GM23248 (cell line): ENCODE measurements at regions not wholly inside any gene's neighbourhood (a gene's known extent, or its start where the extent isn't known, plus 50 kb on each side); places are given as distances from the start of the nearest gene placed in this dataset.

ENCODE experiments used
- DNase-seq: peaks from one replicate; pipeline ENCODE4 v3.0.0-alpha.2; 2015
- H2AFZ ChIP-seq: fragments of 200-600 bp; sonication (generic); 2 replicates; pipeline ENCODE4 v1.6.1; 2016; ENCODE audit warnings: antibody characterized with exemption
- H3F3A ChIP-seq: fragments of 200-600 bp; sonication (generic); 2 replicates; pipeline ENCODE4 v1.6.1; 2016; ENCODE audit warnings: mild to moderate bottlenecking, antibody characterized with exemption, mixed run types; ENCODE audit not compliant: insufficient read depth
- H3K27ac ChIP-seq: fragments of 200-600 bp; sonication (generic); 2 replicates; pipeline ENCODE4 v1.5.1; 2016; ENCODE audit warnings: mild to moderate bottlenecking
- H3K27me3 ChIP-seq: fragments of 200-600 bp; sonication (generic); replicated peaks from 2 replicates; pipeline ENCODE4 v1.6.1; 2016; ENCODE audit warnings: mild to moderate bottlenecking; ENCODE audit not compliant: insufficient read depth
- H3K36me3 ChIP-seq: fragments of 200-600 bp; sonication (generic); 2 replicates; pipeline ENCODE4 v1.6.1; 2016; ENCODE audit warnings: low read depth, mild to moderate bottlenecking
- H3K4me1 ChIP-seq: fragments of 200-600 bp; sonication (generic); 2 replicates; pipeline ENCODE4 v1.6.1; 2016; ENCODE audit warnings: mild to moderate bottlenecking; ENCODE audit not compliant: insufficient read depth
- H3K4me2 ChIP-seq: fragments of 200-600 bp; sonication (generic); one replicate; pipeline ENCODE4 v1.6.1; 2016; ENCODE audit warnings: mild to moderate bottlenecking; ENCODE audit not compliant: unreplicated experiment
- H3K4me3 ChIP-seq: fragments of 200-600 bp; sonication (generic); 2 replicates; pipeline ENCODE4 v1.5.1; 2016; ENCODE audit warnings: mild to moderate bottlenecking
- H3K79me2 ChIP-seq: fragments of 200-600 bp; sonication (generic); 2 replicates; pipeline ENCODE4 v1.6.1; 2016; ENCODE audit warnings: mild to moderate bottlenecking; ENCODE audit not compliant: insufficient read depth
- H3K9ac ChIP-seq: fragments of 200-600 bp; sonication (generic); 2 replicates; pipeline ENCODE4 v1.6.1; 2016; ENCODE audit warnings: mild to moderate bottlenecking
- H3K9me2 ChIP-seq: fragments of 200-600 bp; sonication (generic); 2 replicates; pipeline ENCODE4 v1.6.1; 2016; ENCODE audit warnings: mixed run types, mild to moderate bottlenecking, moderate library complexity; ENCODE audit not compliant: insufficient read depth
- H3K9me3 ChIP-seq: fragments of 200-600 bp; sonication (generic); one replicate; pipeline ENCODE4 v1.6.1; 2017; ENCODE audit warnings: low read depth
- H4K20me1 ChIP-seq: fragments of 200-600 bp; sonication (generic); 2 replicates; pipeline ENCODE4 v1.6.0; 2016; ENCODE audit not compliant: insufficient read depth
- EZH2 ChIP-seq: fragments of 200-600 bp; sonication (generic); IDR thresholded peaks from 2 replicates; pipeline ENCODE4 v1.6.1; 2018; ENCODE audit warnings: antibody characterized with exemption, mild to moderate bottlenecking; ENCODE audit not compliant: insufficient read depth, poor library complexity, severe bottlenecking
- EZH2phosphoT487 ChIP-seq: fragments of 200-600 bp; sonication (generic); IDR thresholded peaks from 2 replicates; pipeline ENCODE4 v1.6.1; 2018; ENCODE audit warnings: antibody characterized with exemption, moderate library complexity, mild to moderate bottlenecking, low read depth; ENCODE audit not compliant: insufficient read depth
- WGBS, 2 experiments: methylation state at CpG; one replicate each; pipeline ENCODE4 v1.1.6; 2015 to 2017; ENCODE audit warnings: low lambda C conversion rate in 2 of 2, low coverage in 1 of 2; ENCODE audit errors: missing lambda C conversion rate in 2 of 2; 5-methylcytosine and 5-hydroxymethylcytosine counted together
- in situ Hi-C: fragments of 300-500 bp; cut with MboI; formaldehyde crosslinking; loops from 2 replicates; pipeline ENCODE4 v1.15.0; 2020

DNA sequence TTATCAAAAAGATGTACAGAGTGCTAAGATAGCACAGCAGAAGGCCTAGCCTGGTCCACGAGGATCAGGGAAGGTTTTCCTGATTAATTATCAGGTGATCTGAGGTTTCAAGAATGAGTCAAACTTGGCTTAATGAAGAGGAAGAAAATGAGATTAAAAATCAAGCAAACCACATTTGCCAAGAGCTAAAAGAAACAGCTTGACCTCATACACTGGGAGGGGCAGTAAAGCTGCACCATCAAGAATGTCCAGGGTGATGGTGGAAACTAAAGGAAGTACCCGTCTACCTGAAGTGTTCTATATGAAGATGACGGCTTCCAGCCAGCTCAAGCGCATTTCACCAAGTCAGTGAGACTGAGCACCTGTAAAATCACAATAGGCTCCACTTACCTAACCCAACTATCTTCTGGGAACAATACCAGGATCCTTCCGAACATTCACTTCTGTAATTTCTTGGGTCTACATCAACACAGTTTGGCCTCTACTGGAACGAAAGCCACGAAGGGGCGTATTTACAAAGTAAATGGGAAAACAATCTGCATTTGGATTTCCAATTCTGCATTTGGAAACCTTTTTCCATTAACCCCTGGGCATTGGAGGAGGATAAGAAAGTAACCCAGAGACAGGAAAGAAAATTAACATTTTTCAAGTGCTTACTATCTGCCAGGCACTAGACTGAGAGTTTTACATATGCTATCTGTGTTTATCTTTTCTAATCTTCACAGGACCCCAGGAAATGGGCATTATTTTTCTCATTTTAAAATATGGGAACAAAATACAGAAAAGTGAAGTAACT is 114.0 kb upstream of the DCLK2 start:
- Histone ChIP-seq H3K4me2 (no peak overlapping the region), H2AFZ (no peak overlapping the region), H3K4me1 (no peaks in the 10 kb centered on the region; the same call in 1 of the 2 replicates), H4K20me1 (no peaks in the 10 kb centered on the region), H3K9me3 (no peaks in the 10 kb centered on the region), H3K9ac (no peak overlapping the region), H3K9me2 (no peaks in the 10 kb centered on the region), H3K27ac (no peak overlapping the region), H3F3A (no peaks in the 10 kb centered on the region), H3K36me3 (no peaks in the 10 kb centered on the region), H3K27me3 (no peaks in the 10 kb centered on the region), H3K79me2 (no peaks in the 10 kb centered on the region), H3K4me3 (no peak overlapping the region)
- no peak for TF ChIP-seq EZH2
- no peak for TF ChIP-seq EZH2phosphoT487
- DNase-seq: no peak
- in situ Hi-C loops: no loop called here
- WGBS, 2 experiments: 82 to 84% methylated on average over 8 of the region's 8 CpGs

DNA sequence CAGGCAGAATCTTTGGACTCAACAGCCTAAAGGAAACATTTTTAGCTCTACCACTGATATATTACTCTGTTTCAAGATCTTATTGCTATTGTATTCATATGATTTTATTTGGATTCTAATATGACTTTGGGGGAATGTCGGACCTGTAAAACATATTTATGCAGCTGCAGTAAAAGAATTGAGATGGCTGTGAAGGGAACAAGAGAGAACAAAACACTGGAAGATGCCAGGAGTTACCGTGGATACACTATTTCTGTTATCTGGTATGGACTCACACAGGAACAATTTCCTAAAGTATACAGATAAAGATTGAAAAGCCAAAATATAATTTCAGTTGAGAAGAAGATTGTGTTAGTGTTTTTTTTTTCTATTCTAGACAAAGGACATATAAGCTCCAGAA is 113.0 kb upstream of the DCLK2 start:
- no peak for DNase-seq
- Histone ChIP-seq H3K9ac (no peak overlapping the region), H3K27me3 (no peaks in the 10 kb centered on the region), H4K20me1 (no peaks in the 10 kb centered on the region), H3K79me2 (no peaks in the 10 kb centered on the region), H3F3A (no peaks in the 10 kb centered on the region), H3K4me1 (no peaks in the 10 kb centered on the region; the same call in 1 of the 2 replicates), H3K36me3 (no peaks in the 10 kb centered on the region), H3K9me2 (no peaks in the 10 kb centered on the region), H3K9me3 (no peaks in the 10 kb centered on the region), H3K27ac (no peak overlapping the region), H3K4me2 (no peak overlapping the region), H3K4me3 (no peak overlapping the region), H2AFZ (no peak overlapping the region)
- TF ChIP-seq EZH2phosphoT487 (no peak), EZH2 (no peak)
- 28 to 31% methylated on average over 2 of the region's 2 CpGs for WGBS, 2 experiments
- in situ Hi-C loops: no loop called here

DNA sequence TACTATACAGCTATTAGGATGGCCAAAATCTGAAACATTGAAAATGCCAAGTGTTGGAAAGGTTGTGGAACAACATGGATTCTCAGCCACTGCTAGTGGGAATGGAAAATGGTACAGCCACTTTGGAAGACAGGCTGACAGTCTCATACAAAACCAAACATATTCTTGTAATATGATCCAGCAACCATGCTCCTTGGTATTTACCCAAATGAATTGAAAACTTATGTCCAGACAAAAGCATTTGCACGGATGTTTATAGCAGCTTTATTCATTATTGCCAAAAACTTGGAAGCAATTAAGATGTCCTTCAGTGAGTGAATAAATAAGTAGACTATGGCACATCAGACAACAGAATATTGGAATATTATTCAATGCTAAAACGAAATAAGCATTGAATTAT is 105.8 kb upstream of the DCLK2 start:
- H3K9me3 ChIP-seq: no peaks in the 10 kb centered on the region
- TF ChIP-seq EZH2 (no peak), EZH2phosphoT487 (no peak)
- no peak overlapping the region for H3K4me2 ChIP-seq
- no peaks in the 10 kb centered on the region for H3F3A ChIP-seq
- no peak overlapping the region for H2AFZ ChIP-seq
- WGBS, 2 experiments: 5 to 8% methylated on average over 2 of the region's 2 CpGs
- no peak for DNase-seq
- no peaks in the 10 kb centered on the region for H3K9me2 ChIP-seq
- H3K4me3 ChIP-seq: no peak overlapping the region
- H3K9ac ChIP-seq: no peak overlapping the region
- no peak overlapping the region for H3K27ac ChIP-seq
- in situ Hi-C loops: no loop called here
- H4K20me1 ChIP-seq: no peaks in the 10 kb centered on the region
- H3K4me1 ChIP-seq: no peaks in the 10 kb centered on the region
- no peaks in the 10 kb centered on the region for H3K36me3 ChIP-seq
- H3K27me3 ChIP-seq: no peaks in the 10 kb centered on the region
- H3K79me2 ChIP-seq: no peaks in the 10 kb centered on the region

DNA sequence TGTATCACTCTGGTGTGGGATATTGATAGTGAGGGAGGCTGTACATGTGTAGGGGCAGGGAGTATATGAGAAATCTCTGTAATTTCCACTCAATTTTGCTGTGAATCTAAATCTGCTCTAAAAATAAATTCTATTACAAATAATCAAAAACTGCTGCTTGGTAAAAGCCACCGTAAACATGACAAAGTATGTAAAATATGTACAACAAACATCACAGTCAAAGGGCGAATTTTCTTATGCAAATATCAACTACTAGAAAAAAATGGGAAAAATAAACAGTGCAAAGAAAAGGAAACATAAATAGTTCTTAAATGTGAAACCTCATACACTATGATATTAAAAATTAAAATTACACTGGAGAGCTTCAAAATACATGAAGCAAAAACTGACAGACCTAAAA is 105.1 kb upstream of the DCLK2 start:
- H3K9ac ChIP-seq: no peak overlapping the region
- 43 to 47% methylated on average over 2 of the region's 2 CpGs for whole genome bisulfite sequencing, 2 experiments
- H3K4me1 ChIP-seq: no peaks in the 10 kb centered on the region

More for the DNA sequence above, 105.1 kb upstream of the DCLK2 start:
- no peak for DNase-seq
- Histone ChIP-seq H3K9me2 (no peaks in the 10 kb centered on the region), H3K4me3 (no peak overlapping the region), H3K4me2 (no peak overlapping the region), H3K27ac (no peak overlapping the region), H2AFZ (no peak overlapping the region), H3K36me3 (no peaks in the 10 kb centered on the region), H4K20me1 (no peaks in the 10 kb centered on the region), H3K27me3 (no peaks in the 10 kb centered on the region), H3F3A (no peaks in the 10 kb centered on the region), H3K79me2 (no peaks in the 10 kb centered on the region), H3K9me3 (no peaks in the 10 kb centered on the region)
- in situ Hi-C loops: no loop called here
- TF ChIP-seq EZH2 (no peak), EZH2phosphoT487 (no peak)
